Stimulated activated CD8-positive, alpha-beta memory T cell treated with anti-CD3 and anti-CD28 coated beads, Interleukin-4, amount 100 ng/mL, for 4 hours (primary cell): ENCODE measurements at regions not wholly inside any gene's neighbourhood (a gene's known extent, or its start where the extent isn't known, plus 50 kb on each side); places are given as distances from the start of the nearest gene placed in this dataset.

ENCODE experiments used
- DNase-seq, 2 donors: peaks; one replicate each; pipeline ENCODE4 v3.0.0-alpha.2; 2020; ENCODE audit warnings: low read depth in 2 of 2, low spot score in 1 of 2

DNA sequence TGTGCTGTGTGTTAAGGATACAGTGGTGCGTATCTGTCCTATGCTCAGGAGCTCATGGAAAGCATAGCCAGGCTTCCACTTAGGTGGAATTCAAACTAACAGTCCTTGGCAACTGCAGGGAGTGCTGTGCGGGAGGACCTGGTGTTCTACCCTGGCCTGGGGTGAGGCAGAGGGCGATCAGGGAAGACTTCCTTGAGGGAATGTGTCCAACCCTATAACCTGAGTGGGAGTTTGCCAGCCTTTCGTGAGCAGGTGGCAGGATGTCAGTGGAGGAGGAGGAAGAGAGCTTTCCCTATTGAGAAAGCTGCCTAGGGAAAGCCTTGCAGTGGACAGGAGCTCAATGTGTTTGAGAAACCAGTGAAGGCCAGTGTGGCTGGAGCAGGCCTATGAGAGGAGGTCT lies 271.1 kb upstream of the C2CD4B start:
- no peak for DNase-seq

GRCh38 chr15:62437753-62438152 lies 272.7 kb upstream of the C2CD4B start:
- DNase-seq = no peak

DNA sequence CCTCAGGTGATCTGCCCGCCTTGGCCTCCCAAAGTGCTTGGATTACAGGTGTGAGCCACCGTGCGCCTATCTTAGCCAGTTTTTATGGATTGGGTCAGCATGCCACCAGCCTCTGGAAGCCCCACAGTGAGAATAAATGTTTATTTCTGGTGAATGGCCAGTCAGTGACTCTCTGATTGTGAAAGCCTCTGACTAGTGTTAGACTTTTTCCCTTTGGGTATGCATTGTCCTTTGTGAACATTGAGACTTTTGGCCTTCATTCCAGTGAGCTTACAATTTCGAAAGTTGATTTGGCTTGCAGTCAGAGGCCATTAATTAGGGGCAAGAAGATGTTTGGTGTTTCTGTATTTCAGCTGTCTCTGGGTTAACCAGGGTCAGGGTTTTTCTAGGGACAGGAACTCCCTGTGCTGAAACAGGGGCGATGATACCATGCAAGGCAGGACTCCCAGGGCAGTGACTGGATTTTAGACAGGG lies 274.5 kb upstream of the C2CD4B start:
- DNase-seq = no peak

GRCh38 chr15:62440362-62441105 lies 275.4 kb upstream of the C2CD4B start:
- no peak for DNase-seq

DNA sequence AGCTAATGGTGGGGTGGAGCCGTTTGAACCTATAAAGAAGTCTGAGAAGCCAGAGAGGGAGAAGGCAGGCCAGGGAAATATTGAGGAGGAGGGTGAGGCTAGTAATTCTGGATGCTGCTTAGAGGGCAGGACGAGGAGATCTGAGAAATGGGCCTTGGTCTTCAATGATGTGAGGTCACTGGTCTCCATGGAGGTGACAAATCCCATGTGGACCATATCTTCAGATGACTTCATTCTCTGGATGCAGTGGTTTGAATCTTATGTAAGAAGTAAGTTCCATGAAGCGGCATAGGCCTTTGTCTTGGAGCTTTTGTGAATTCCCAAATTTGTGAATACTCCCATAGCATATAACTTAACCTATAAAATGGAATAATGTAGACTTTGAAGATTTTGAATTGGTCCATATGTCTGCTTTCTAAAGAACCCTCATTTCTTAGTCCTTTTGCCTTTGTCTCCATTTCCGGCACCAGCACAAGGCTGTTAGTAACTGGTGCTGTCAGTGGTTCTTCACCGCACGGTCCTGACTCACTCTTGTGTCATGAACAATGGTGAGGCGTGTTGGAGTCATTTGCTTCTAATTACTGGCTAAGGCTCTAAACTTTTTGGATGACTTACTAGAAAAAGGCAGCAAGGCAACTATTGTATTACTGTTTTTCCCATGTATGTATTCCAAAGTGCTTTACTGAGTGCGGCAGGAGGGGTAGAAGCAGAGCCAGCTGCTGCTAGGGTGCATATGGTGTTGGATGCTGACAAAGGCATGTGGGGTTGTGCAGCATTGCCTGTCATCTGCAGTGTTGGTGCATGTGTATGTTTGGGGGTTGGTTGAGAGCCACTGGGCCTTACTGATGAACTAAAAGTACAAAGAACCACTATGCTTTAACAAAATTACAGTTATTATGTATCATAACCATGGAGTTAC lies 279.3 kb upstream of the C2CD4B start:
- no peak for DNase-seq

- DNase-seq = no peak
Measured at GRCh38 chr15:62445244-62445643, 280.2 kb upstream of the C2CD4B start.

DNA sequence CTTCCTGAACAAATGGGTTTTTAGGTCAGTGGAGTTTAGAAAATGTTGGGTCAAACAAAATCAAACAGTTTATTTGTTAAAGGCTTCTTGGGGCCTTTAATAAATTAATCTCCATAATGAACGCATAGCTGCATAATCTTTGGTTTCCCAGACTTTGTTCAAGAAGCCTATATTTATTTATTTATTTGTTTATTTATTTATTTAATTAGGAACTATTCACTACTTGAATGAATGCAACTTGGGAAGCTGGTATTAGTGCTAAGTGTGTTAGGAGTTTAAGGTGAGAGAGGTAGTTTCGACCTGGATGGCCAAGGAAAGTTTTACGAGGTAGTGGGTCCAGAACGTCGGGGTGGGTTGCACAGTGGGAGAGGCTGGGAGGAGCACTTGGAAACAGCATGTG lies 281.9 kb upstream of the C2CD4B start:
- DNase-seq = no peak

GRCh38 chr15:62447742-62448141 lies 282.7 kb upstream of the C2CD4B start:
- no peak for DNase-seq

DNA sequence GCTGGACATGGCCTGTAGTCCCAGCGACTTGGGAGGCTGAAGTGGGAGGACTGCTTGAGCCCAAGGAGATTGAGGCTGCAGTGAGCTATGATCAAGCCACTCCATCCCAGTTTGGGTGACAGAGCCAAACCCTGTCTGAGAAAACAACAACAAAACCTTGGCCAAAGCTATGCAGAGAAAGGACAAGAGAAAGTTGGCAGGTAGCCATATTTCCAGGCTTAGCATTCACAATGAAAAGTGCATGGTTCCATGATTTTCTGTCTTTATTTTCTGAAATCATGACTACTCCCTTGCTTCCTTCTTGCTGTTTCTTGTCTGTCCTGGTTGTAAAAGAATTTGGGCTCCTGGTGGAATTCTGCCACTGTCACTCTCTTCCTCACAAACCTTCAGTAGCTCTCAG lies 284.6 kb upstream of the C2CD4B start:
- DNase-seq = no peak

DNA sequence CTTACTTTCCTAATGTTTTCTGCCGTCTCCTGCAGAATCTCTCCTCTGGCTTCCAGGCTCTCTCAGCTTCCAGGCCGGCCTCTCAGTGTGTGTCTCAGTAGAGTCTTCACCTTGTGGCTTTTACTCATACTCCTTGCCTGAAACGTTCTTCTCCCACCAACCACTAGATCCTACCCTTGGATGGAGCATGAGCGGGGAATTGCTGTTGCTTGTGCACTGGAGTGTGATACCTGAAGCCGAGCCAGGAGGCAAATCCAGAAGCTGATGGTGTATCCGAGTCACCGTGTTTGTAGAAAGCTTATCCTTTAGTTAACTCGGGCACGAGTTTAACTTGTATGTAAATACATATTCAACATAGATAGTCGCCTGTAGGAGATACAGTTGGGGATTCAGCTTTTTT lies 285.0 kb upstream of the C2CD4B start:
- no peak for DNase-seq

GRCh38 chr15:62452026-62452425 lies 286.9 kb upstream of the C2CD4B start:
- no peak for DNase-seq

DNA sequence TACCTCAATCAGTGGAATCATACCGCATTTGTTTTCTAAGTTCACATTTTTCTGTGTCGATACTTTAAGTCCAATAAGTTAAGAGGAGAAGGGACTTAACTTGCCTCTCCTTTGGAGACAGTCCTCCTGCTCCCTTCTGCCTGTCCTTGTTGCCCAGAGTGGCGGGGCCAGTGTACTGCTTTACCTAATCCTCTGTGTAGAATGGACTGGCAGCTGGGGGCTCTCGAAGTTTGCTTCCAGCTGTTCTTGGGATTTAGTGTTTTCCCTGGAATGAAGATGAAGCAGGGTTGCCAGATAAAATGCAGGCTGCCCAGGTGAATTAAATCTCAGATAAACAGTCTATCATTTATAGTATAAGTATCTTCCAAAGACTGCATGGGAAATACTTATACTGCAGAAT lies 287.6 kb upstream of the C2CD4B start:
- no peak for DNase-seq

- no peak for DNase-seq
Measured at GRCh38 chr15:62453375-62453774, 288.3 kb upstream of the C2CD4B start.

- no peak for DNase-seq
Measured at GRCh38 chr15:62453981-62454380, 288.9 kb upstream of the C2CD4B start.

DNA sequence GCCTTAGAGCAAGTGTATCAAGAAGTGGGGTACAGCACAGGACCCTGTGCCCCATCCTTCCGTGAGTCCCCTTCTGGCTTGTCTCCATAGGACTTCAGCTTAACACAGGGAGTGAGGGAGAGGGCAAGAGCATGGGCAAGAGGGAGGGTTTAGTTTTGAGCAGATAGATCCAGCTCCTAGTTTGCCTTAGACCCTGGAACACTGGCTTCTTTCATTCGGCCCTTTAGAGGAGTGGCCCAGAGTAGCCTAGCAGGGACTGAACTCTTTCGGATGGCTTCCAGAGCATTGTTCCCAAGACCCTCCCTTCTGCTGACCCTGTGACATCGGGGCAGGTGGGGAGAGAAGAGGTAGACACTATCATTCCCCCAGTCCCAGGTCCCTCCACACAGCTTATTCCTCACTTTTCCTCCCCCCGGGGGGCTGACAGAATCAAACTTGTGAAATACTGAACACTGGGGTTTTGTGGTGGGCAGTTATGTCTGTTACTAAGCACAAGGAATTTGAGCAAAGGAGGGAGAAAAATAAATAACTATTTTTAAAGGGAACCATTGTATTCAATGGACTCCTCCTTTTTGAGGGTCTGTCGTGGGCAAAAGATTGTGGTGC lies 289.6 kb upstream of the C2CD4B start:
- DNase-seq = no peak

DNA sequence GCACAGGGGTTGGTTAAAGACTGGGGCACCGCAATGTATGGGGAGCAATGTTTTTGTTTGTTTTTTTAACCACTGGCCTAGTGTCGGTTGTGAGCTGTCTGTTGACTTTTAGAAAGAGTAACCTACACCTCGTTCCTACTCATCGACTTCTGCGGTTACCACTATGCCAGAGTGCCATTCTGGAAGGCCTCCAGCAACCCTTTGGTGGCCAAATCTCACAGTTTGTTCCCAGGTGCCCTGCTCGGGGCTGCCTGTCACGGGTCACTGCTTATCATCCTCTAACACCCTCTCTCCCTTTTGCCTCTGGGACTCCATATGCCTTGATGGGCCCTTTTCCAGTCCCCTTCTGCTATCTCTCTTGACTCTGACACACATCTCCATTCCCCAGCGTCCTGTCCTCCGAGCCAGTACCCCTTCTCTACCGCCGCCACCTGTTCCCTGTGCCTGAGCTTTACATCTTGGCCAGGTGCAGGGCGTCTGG lies 290.4 kb upstream of the C2CD4B start:
- no peak for DNase-seq

GRCh38 chr15:62456011-62456920 lies 291.2 kb upstream of the C2CD4B start:
- DNase-seq = no peak

- DNase-seq = no peak
Measured at GRCh38 chr15:62457100-62457499, 292.0 kb upstream of the C2CD4B start.

DNA sequence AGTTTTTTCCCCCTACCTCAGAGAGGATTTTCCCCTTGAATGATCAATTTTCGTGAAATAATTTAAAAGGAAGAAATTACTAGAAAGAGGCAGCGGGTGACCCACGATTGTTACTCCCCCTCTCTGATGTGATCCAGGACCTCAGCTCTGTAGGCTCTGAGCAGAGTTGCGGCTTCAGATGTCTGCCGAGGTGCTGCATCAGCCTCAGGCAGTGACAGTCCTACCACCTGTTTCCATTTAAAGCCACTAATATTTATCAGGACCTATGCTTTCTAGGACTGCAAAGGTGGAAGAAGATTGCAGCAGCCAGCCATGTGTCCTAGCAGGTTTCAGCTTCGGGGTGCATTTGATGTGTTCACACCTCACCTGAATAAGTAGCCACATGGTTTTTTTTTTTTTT lies 294.8 kb upstream of the C2CD4B start:
- no peak for DNase-seq

- no peak for DNase-seq
Measured at GRCh38 chr15:62462268-62462667, 297.2 kb upstream of the C2CD4B start.

DNA sequence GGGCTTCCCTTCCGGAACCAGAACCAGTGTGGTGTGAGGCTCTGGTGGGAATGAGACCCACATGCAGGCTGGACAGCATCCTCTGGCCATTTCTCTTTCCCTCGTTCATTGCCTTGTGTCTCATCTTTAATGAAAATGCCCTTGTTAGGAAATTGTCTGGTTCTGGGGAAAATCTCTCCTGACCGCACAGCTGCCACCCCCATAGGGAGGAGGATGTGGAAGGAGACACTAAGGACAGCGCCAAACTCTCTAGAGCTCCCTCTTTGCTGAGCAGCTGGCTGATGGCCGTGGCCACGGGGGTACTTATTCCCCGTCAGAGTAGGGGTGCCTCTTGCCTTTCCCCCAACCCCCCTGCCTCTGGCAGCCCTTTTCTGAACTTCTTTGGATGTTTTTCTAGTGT lies 297.6 kb upstream of the C2CD4B start:
- no peak for DNase-seq
